ENCODE measurements at regions not wholly inside any gene's neighbourhood (a gene's known extent, or its start where the extent isn't known, plus 50 kb on each side); places are given as distances from the start of the nearest gene placed in this dataset.

DNA sequence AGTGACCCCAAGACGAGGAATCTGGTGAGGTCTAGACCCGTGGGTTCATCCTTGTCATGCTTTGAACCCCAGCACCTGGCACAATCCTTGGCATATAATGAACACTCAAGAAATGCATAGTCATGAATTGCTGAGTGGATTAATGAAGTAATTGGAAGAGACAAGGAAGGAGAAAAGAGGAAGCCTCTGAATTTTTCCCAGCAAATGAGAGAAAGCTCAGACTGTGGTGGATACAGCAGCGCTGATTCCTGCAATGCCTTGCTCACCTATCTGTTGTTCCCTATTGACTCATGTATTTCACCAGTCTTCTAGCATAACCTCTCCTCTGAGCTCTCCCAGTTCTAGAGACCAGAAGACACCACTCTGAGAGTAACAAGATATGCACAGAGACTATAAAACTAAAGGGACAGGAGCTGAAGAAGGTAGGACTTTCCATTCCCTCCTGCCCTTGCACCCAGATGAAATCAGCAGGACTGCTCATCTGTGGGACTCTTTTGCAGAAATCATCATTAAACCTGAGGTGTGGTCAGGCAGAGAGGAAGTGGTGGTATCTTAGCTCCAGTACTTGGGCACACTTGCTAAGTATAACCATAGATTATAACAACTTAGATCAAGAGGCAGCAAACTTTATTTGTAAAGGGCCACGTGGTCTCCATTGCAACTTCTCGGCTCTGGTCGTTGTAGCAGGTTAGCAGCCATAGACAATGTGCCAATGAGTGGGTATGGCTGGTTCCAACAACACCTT, 102.8 kb downstream of the MAF start:
- TF ChIP-seq YY1 (tag by site-specific recombination; IDR thresholded peaks at IDR 0.05) (no peak), SP2 (tag by site-specific recombination; IDR thresholded peaks at IDR 0.05) (no peak), ZNF24 (tag by site-specific recombination; IDR thresholded peaks at IDR 0.05) (no peak)
- TF ChIP-seq, protein P1, sequence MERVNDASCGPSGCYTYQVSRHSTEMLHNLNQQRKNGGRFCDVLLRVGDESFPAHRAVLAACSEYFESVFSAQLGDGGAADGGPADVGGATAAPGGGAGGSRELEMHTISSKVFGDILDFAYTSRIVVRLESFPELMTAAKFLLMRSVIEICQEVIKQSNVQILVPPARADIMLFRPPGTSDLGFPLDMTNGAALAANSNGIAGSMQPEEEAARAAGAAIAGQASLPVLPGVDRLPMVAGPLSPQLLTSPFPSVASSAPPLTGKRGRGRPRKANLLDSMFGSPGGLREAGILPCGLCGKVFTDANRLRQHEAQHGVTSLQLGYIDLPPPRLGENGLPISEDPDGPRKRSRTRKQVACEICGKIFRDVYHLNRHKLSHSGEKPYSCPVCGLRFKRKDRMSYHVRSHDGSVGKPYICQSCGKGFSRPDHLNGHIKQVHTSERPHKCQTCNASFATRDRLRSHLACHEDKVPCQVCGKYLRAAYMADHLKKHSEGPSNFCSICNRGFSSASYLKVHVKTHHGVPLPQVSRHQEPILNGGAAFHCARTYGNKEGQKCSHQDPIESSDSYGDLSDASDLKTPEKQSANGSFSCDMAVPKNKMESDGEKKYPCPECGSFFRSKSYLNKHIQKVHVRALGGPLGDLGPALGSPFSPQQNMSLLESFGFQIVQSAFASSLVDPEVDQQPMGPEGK (tag by site-specific recombination; IDR thresholded peaks at IDR 0.05), result no peak
- TF ChIP-seq, protein P2, sequence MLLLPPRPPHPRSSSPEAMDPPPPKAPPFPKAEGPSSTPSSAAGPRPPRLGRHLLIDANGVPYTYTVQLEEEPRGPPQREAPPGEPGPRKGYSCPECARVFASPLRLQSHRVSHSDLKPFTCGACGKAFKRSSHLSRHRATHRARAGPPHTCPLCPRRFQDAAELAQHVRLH (tag by site-specific recombination; IDR thresholded peaks at IDR 0.05), result no peak
- TF ChIP-seq, protein P3, sequence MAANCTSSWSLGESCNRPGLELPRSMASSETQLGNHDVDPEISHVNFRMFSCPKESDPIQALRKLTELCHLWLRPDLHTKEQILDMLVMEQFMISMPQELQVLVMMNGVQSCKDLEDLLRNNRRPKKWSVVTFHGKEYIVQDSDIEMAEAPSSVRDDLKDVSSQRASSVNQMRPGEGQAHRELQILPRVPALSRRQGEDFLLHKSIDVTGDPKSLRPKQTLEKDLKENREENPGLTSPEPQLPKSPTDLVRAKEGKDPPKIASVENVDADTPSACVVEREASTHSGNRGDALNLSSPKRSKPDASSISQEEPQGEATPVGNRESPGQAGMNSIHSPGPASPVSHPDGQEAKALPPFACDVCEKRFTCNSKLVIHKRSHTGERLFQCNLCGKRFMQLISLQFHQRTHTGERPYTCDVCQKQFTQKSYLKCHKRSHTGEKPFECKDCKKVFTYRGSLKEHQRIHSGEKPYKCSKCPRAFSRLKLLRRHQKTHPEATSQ (tag by site-specific recombination; IDR thresholded peaks at IDR 0.05), result no peak
- TF ChIP-seq, protein P4, sequence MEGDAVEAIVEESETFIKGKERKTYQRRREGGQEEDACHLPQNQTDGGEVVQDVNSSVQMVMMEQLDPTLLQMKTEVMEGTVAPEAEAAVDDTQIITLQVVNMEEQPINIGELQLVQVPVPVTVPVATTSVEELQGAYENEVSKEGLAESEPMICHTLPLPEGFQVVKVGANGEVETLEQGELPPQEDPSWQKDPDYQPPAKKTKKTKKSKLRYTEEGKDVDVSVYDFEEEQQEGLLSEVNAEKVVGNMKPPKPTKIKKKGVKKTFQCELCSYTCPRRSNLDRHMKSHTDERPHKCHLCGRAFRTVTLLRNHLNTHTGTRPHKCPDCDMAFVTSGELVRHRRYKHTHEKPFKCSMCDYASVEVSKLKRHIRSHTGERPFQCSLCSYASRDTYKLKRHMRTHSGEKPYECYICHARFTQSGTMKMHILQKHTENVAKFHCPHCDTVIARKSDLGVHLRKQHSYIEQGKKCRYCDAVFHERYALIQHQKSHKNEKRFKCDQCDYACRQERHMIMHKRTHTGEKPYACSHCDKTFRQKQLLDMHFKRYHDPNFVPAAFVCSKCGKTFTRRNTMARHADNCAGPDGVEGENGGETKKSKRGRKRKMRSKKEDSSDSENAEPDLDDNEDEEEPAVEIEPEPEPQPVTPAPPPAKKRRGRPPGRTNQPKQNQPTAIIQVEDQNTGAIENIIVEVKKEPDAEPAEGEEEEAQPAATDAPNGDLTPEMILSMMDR (tag by site-specific recombination; IDR thresholded peaks at IDR 0.05), result no peak
- TF ChIP-seq, protein P5, sequence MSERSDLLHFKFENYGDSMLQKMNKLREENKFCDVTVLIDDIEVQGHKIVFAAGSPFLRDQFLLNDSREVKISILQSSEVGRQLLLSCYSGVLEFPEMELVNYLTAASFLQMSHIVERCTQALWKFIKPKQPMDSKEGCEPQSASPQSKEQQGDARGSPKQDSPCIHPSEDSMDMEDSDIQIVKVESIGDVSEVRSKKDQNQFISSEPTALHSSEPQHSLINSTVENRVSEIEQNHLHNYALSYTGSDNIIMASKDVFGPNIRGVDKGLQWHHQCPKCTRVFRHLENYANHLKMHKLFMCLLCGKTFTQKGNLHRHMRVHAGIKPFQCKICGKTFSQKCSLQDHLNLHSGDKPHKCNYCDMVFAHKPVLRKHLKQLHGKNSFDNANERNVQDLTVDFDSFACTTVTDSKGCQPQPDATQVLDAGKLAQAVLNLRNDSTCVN (tag by site-specific recombination; optimal IDR thresholded peaks at IDR 0.05), result no peak

All from HEK293 (cell line).